ENCODE measurements at regions not wholly inside any gene's neighbourhood (a gene's known extent, or its start where the extent isn't known, plus 50 kb on each side); places are given as distances from the start of the nearest gene placed in this dataset.

DNA sequence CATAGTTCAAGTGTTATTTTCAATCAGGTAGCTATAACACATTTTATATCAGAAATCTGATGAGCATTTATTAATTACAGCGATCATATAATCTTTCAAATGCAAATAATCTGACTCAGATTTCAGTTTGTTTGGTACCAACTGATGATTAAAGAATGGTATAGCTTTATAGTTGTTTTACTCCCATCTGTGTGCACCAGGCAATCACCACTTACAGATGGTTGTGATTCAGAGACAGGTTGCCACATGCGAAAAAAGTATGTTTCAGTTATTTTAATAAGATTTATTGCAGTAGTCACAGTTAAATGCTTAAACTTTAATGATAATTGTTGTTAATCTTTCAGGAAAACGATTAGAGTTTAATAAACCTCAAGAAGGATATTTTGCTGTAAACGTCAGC is 155.1 kb upstream of the ARRDC3 start:
- in situ Hi-C loops (cut with HindIII; ENCODE audit: low pct_unique_long_range_greater_than_20kb, low sequenced_read_pairs), result no loop called here
- Histone ChIP-seq H3K9me3 (ENCODE audit: control insufficient read depth, insufficient read depth, low read depth, low read length) (no peaks in the 10 kb centered on the region), H3K27ac (ENCODE audit: low read length) (no peak overlapping the region), H3K4me1 (ENCODE audit: control insufficient read depth, insufficient read depth, low read length) (no peaks in the 10 kb centered on the region), H3K36me3 (ENCODE audit: control insufficient read depth, insufficient read depth, low read length) (no peaks in the 10 kb centered on the region), H3K27me3 (ENCODE audit: control insufficient read depth, insufficient read depth, low read length) (no peaks in the 10 kb centered on the region), H3K4me3 (ENCODE audit: low read depth in 2 of 2, low read length in 2 of 2) (no peak overlapping the region)
- TF ChIP-seq SIN3A (IDR thresholded peaks at IDR 0.05; ENCODE audit: borderline replicate concordance, insufficient read depth, low read depth, low read length) (no peak), POLR2AphosphoS5 (IDR thresholded peaks at IDR 0.05; ENCODE audit: low read depth, low read length) (no peak), TCF7L2 (IDR thresholded peaks at IDR 0.05; ENCODE audit: low read depth, low read length) (no peak)
- TF ChIP-seq, protein P1, sequence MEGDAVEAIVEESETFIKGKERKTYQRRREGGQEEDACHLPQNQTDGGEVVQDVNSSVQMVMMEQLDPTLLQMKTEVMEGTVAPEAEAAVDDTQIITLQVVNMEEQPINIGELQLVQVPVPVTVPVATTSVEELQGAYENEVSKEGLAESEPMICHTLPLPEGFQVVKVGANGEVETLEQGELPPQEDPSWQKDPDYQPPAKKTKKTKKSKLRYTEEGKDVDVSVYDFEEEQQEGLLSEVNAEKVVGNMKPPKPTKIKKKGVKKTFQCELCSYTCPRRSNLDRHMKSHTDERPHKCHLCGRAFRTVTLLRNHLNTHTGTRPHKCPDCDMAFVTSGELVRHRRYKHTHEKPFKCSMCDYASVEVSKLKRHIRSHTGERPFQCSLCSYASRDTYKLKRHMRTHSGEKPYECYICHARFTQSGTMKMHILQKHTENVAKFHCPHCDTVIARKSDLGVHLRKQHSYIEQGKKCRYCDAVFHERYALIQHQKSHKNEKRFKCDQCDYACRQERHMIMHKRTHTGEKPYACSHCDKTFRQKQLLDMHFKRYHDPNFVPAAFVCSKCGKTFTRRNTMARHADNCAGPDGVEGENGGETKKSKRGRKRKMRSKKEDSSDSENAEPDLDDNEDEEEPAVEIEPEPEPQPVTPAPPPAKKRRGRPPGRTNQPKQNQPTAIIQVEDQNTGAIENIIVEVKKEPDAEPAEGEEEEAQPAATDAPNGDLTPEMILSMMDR (IDR thresholded peaks at IDR 0.05), result no peak
- TF ChIP-seq, protein P2, sequence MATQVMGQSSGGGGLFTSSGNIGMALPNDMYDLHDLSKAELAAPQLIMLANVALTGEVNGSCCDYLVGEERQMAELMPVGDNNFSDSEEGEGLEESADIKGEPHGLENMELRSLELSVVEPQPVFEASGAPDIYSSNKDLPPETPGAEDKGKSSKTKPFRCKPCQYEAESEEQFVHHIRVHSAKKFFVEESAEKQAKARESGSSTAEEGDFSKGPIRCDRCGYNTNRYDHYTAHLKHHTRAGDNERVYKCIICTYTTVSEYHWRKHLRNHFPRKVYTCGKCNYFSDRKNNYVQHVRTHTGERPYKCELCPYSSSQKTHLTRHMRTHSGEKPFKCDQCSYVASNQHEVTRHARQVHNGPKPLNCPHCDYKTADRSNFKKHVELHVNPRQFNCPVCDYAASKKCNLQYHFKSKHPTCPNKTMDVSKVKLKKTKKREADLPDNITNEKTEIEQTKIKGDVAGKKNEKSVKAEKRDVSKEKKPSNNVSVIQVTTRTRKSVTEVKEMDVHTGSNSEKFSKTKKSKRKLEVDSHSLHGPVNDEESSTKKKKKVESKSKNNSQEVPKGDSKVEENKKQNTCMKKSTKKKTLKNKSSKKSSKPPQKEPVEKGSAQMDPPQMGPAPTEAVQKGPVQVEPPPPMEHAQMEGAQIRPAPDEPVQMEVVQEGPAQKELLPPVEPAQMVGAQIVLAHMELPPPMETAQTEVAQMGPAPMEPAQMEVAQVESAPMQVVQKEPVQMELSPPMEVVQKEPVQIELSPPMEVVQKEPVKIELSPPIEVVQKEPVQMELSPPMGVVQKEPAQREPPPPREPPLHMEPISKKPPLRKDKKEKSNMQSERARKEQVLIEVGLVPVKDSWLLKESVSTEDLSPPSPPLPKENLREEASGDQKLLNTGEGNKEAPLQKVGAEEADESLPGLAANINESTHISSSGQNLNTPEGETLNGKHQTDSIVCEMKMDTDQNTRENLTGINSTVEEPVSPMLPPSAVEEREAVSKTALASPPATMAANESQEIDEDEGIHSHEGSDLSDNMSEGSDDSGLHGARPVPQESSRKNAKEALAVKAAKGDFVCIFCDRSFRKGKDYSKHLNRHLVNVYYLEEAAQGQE (IDR thresholded peaks at IDR 0.05; ENCODE audit: insufficient read depth in 1 of 2, low read depth in 2 of 2, low read length in 1 of 2), result no peak
- DNase-seq (ENCODE audit: low read depth, low spot score) (no peak), ATAC-seq (no peak)
- CTCF ChIA-PET, result no interaction called here
- POLR2A ChIA-PET, result interaction anchor here (0.6 kb wide), 1 partner anchor 866 kb away, joined by 3 read pairs; no protein-coding TSS in a partner anchor
- BruUV-seq (replicated peaks), result no TSS peak
- intact Hi-C loops (cut with micrococcal nuclease; ENCODE audit: unreplicated experiment), result no loop called here

DNA sequence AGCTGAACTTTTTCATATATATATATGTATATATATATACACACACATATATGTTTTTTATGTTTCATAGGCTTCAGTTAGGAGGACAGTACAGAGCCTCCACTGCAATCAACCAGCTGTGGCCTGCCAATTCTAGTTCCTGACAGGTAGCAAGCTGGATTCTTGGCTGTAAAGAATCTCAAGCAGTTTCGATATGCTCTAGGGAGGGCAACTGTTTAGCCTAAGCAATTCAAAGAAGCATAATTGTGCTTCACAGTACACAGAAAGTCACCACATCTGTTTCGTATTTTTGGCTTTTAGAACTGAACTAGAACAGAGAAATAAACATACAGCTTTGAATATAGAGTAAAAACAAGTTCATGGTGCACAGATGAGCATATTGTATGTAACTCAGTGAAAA is 152.4 kb upstream of the ARRDC3 start:
- DNase-seq (ENCODE audit: low read depth, low spot score), result no peak
- H3K4me3 ChIP-seq (ENCODE audit: low read depth in 2 of 2, low read length in 2 of 2), result no peak overlapping the region
- H3K27me3 ChIP-seq (ENCODE audit: control insufficient read depth, insufficient read depth, low read length), result no peaks in the 10 kb centered on the region
- ChIA-PET CTCF (no interaction called here), POLR2A (no interaction called here)
- no peaks in the 10 kb centered on the region for H3K9me3 ChIP-seq (ENCODE audit: control insufficient read depth, insufficient read depth, low read depth, low read length)
- H3K27ac ChIP-seq (ENCODE audit: low read length), result no peak overlapping the region
- in situ Hi-C loops (cut with HindIII; ENCODE audit: low pct_unique_long_range_greater_than_20kb, low sequenced_read_pairs) (no loop called here), intact Hi-C loops (cut with micrococcal nuclease; ENCODE audit: unreplicated experiment) (no loop called here)
- BruUV-seq (replicated peaks), result no TSS peak
- no peak for TF ChIP-seq TCF7L2 (IDR thresholded peaks at IDR 0.05; ENCODE audit: low read depth, low read length)
- TF ChIP-seq, protein P1 (IDR thresholded peaks at IDR 0.05), result no peak
- TF ChIP-seq, protein P2 (IDR thresholded peaks at IDR 0.05; ENCODE audit: insufficient read depth in 1 of 2, low read depth in 2 of 2, low read length in 1 of 2), result no peak
- TF ChIP-seq POLR2AphosphoS5 (IDR thresholded peaks at IDR 0.05; ENCODE audit: low read depth, low read length), result no peak
- no peak for TF ChIP-seq SIN3A (IDR thresholded peaks at IDR 0.05; ENCODE audit: borderline replicate concordance, insufficient read depth, low read depth, low read length)
- ATAC-seq, result no peak
- H3K4me1 ChIP-seq (ENCODE audit: control insufficient read depth, insufficient read depth, low read length), result no peaks in the 10 kb centered on the region
- no peaks in the 10 kb centered on the region for H3K36me3 ChIP-seq (ENCODE audit: control insufficient read depth, insufficient read depth, low read length)
